ENCODE measurements at regions not wholly inside any gene's neighbourhood (a gene's known extent, or its start where the extent isn't known, plus 50 kb on each side); places are given as distances from the start of the nearest gene placed in this dataset.

DNA sequence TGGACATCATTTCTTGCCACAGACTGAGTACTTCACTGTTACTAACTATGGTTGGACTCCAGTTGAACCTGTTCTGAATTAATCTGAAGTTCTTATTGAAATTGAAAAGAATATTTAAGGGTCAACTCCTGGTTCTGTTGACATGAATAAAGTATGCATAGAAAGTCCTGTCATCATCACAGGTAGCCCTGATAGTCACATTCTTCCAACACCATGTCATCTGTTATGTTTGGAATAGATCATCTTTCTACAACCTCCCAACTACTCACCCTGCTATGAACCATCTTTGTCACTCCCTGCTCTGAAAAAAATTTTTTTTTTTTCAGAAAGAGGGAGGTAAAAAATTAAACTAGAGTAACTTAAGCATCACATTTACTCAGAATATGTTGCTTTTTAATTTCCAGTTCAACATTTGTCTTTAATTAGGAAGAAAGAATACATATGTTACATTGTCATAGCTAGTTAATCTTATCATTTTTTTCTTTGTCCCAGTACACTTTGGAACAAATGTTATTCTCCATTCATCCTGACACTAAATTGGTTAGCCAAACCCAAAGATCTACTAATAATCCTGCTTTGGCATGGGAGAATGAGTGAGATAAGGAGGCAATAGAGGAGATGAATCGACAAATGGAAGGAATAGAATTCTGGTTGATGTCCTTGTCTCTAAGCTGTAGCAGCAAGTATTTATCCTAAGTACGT, 775.1 kb upstream of the NRSN1 start:
- no peaks in the 10 kb centered on the region for H3K9me3 ChIP-seq (ENCODE audit: control insufficient read depth, low read depth, low read length)
- H3K4me1 ChIP-seq (ENCODE audit: control insufficient read depth, insufficient read depth, low read length): no peaks in the 10 kb centered on the region
- no peak for DNase-seq
- 70% methylated on average over 2 of the region's 2 CpGs for WGBS (ENCODE audit: insufficient coverage, low lambda C conversion rate)
- H3K27ac ChIP-seq (ENCODE audit: low read length): no peak overlapping the region
- no peak overlapping the region for H3K4me3 ChIP-seq (ENCODE audit: low read length)
- H3K27me3 ChIP-seq (ENCODE audit: control insufficient read depth, insufficient read depth, low read length): no peaks in the 10 kb centered on the region
- no peaks in the 10 kb centered on the region for H3K36me3 ChIP-seq (ENCODE audit: control insufficient read depth, insufficient read depth, low read length)

DNA sequence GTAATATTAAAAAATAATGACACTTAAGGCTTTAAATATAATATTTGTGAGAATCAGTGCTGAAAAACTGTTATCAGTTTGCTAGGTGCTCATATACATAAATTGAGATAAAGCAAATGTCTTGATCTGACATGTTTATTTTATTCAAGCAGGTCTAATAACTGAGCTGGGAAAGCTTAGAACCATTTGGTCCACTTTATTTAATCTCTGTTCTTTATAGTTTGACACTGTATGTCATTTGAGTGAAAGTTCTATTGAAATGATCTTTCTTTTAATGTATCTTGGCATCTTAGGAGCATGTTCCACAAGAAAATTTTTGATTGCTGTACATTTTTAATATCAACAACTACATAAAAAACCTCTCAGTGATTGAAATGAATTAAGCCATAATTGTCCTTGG, 772.0 kb upstream of the NRSN1 start:
- Histone ChIP-seq H3K9me3 (ENCODE audit: control insufficient read depth, low read depth, low read length) (no peaks in the 10 kb centered on the region), H3K36me3 (ENCODE audit: control insufficient read depth, insufficient read depth, low read length) (no peaks in the 10 kb centered on the region), H3K27me3 (ENCODE audit: control insufficient read depth, insufficient read depth, low read length) (no peaks in the 10 kb centered on the region), H3K4me1 (ENCODE audit: control insufficient read depth, insufficient read depth, low read length) (no peaks in the 10 kb centered on the region), H3K27ac (ENCODE audit: low read length) (no peak overlapping the region), H3K4me3 (ENCODE audit: low read length) (no peak overlapping the region)
- DNase-seq: no peak

GRCh38 chr6:23357185-23357766, 768.7 kb upstream of the NRSN1 start:
- DNase-seq: no peak
- Histone ChIP-seq H3K27ac (ENCODE audit: low read length) (no peak overlapping the region), H3K4me1 (ENCODE audit: control insufficient read depth, insufficient read depth, low read length) (no peaks in the 10 kb centered on the region), H3K36me3 (ENCODE audit: control insufficient read depth, insufficient read depth, low read length) (no peaks in the 10 kb centered on the region), H3K27me3 (ENCODE audit: control insufficient read depth, insufficient read depth, low read length) (no peaks in the 10 kb centered on the region), H3K9me3 (ENCODE audit: control insufficient read depth, low read depth, low read length) (no peaks in the 10 kb centered on the region), H3K4me3 (ENCODE audit: low read length) (no peak overlapping the region)
- 50% methylated on average over 2 of the region's 2 CpGs for WGBS (ENCODE audit: insufficient coverage, low lambda C conversion rate)

GRCh38 chr6:23365732-23366131, 760.3 kb upstream of the NRSN1 start:
- Histone ChIP-seq H3K4me3 (ENCODE audit: low read length) (no peak overlapping the region), H3K4me1 (ENCODE audit: control insufficient read depth, insufficient read depth, low read length) (no peaks in the 10 kb centered on the region), H3K9me3 (ENCODE audit: control insufficient read depth, low read depth, low read length) (no peaks in the 10 kb centered on the region), H3K36me3 (ENCODE audit: control insufficient read depth, insufficient read depth, low read length) (no peaks in the 10 kb centered on the region), H3K27me3 (ENCODE audit: control insufficient read depth, insufficient read depth, low read length) (no peaks in the 10 kb centered on the region), H3K27ac (ENCODE audit: low read length) (no peak overlapping the region)
- no peak for DNase-seq
- WGBS (ENCODE audit: insufficient coverage, low lambda C conversion rate): no CpG with 5 or more reads among the region's 1 CpG

GRCh38 chr6:23367311-23367710, 758.7 kb upstream of the NRSN1 start:
- Histone ChIP-seq H3K36me3 (ENCODE audit: control insufficient read depth, insufficient read depth, low read length) (no peaks in the 10 kb centered on the region), H3K4me3 (ENCODE audit: low read length) (no peak overlapping the region), H3K4me1 (ENCODE audit: control insufficient read depth, insufficient read depth, low read length) (no peaks in the 10 kb centered on the region), H3K9me3 (ENCODE audit: control insufficient read depth, low read depth, low read length) (no peaks in the 10 kb centered on the region), H3K27me3 (ENCODE audit: control insufficient read depth, insufficient read depth, low read length) (no peaks in the 10 kb centered on the region), H3K27ac (ENCODE audit: low read length) (no peak overlapping the region)
- DNase-seq: no peak
- WGBS (ENCODE audit: insufficient coverage, low lambda C conversion rate): no CpG with 5 or more reads among the region's 1 CpG

DNA sequence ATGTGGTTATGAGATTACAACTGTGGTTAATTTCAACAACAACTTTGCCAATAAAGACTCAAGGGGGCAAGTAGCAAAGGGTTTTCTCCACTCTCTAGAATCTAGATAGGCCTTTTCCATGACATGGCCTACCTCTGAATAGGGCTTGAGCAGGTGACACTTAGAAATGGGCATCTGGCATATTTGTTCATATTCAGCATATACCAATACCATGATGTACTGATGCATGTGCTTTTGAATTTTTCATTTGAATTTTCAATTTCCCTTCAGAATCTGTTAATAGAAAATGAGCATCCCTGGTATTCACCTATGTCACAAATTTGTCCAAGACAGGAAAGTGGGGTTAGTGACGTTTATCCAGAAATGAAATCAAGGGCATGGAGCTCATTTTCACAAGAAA, 757.5 kb upstream of the NRSN1 start:
- WGBS (ENCODE audit: insufficient coverage, low lambda C conversion rate): 80% methylated on average over 1 of the region's 1 CpG
- Histone ChIP-seq H3K27ac (ENCODE audit: low read length) (no peak overlapping the region), H3K27me3 (ENCODE audit: control insufficient read depth, insufficient read depth, low read length) (no peaks in the 10 kb centered on the region), H3K9me3 (ENCODE audit: control insufficient read depth, low read depth, low read length) (no peaks in the 10 kb centered on the region), H3K4me3 (ENCODE audit: low read length) (no peak overlapping the region), H3K36me3 (ENCODE audit: control insufficient read depth, insufficient read depth, low read length) (no peaks in the 10 kb centered on the region), H3K4me1 (ENCODE audit: control insufficient read depth, insufficient read depth, low read length) (no peaks in the 10 kb centered on the region)
- DNase-seq: no peak

GRCh38 chr6:23370051-23370450, 756.0 kb upstream of the NRSN1 start:
- no peak for DNase-seq
- Histone ChIP-seq H3K4me1 (ENCODE audit: control insufficient read depth, insufficient read depth, low read length) (no peaks in the 10 kb centered on the region), H3K27me3 (ENCODE audit: control insufficient read depth, insufficient read depth, low read length) (no peaks in the 10 kb centered on the region), H3K9me3 (ENCODE audit: control insufficient read depth, low read depth, low read length) (no peaks in the 10 kb centered on the region), H3K36me3 (ENCODE audit: control insufficient read depth, insufficient read depth, low read length) (no peaks in the 10 kb centered on the region), H3K4me3 (ENCODE audit: low read length) (no peak overlapping the region), H3K27ac (ENCODE audit: low read length) (no peak overlapping the region)
- no CpG with 5 or more reads among the region's 4 CpGs for WGBS (ENCODE audit: insufficient coverage, low lambda C conversion rate)

- H3K4me3 ChIP-seq (ENCODE audit: low read length): no peak overlapping the region
- no peaks in the 10 kb centered on the region for H3K4me1 ChIP-seq (ENCODE audit: control insufficient read depth, insufficient read depth, low read length)
- no peaks in the 10 kb centered on the region for H3K36me3 ChIP-seq (ENCODE audit: control insufficient read depth, insufficient read depth, low read length)
- no peak for DNase-seq
- H3K27ac ChIP-seq (ENCODE audit: low read length): no peak overlapping the region
- no CpG with 5 or more reads among the region's 4 CpGs for WGBS (ENCODE audit: insufficient coverage, low lambda C conversion rate)
- no peaks in the 10 kb centered on the region for H3K9me3 ChIP-seq (ENCODE audit: control insufficient read depth, low read depth, low read length)
- no peaks in the 10 kb centered on the region for H3K27me3 ChIP-seq (ENCODE audit: control insufficient read depth, insufficient read depth, low read length)
These were observed 754.7 kb upstream of the NRSN1 start for GRCh38 chr6:23371132-23371915.

- Histone ChIP-seq H3K4me1 (ENCODE audit: control insufficient read depth, insufficient read depth, low read length) (no peaks in the 10 kb centered on the region), H3K27ac (ENCODE audit: low read length) (no peak overlapping the region)
These were observed 748.2 kb upstream of the NRSN1 start for GRCh38 chr6:23377830-23378229.

DNA sequence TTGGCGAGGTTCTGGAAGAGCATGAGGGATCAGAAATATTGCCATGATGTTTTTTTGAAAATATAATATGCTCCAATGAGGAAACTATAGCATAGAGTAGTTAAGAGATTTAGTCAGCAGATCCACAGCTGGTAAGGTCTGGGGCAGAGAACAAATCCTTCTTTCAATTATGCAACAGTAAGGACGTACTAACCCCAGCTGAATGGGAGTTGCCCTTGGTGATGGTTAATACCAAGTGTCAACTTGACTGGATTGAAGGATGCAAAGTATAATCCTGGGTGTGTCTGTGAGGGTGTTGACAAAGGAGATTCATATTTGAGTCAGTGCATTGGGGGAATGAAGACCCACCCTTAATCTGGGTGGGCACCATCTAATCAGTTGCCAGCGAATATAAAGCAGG, 745.5 kb upstream of the NRSN1 start:
- Histone ChIP-seq H3K27me3 (ENCODE audit: control insufficient read depth, insufficient read depth, low read length) (no peaks in the 10 kb centered on the region), H3K36me3 (ENCODE audit: control insufficient read depth, insufficient read depth, low read length) (no peaks in the 10 kb centered on the region), H3K27ac (ENCODE audit: low read length) (no peak overlapping the region), H3K4me3 (ENCODE audit: low read length) (no peak overlapping the region), H3K9me3 (ENCODE audit: control insufficient read depth, low read depth, low read length) (no peaks in the 10 kb centered on the region), H3K4me1 (ENCODE audit: control insufficient read depth, insufficient read depth, low read length) (no peaks in the 10 kb centered on the region)
- no peak for DNase-seq
- WGBS (ENCODE audit: insufficient coverage, low lambda C conversion rate): no CpG with 5 or more reads among the region's 3 CpGs

More at GRCh38 chr6:23377830-23378229, 748.2 kb upstream of the NRSN1 start:
- no peaks in the 10 kb centered on the region for H3K9me3 ChIP-seq (ENCODE audit: control insufficient read depth, low read depth, low read length)
- H3K27me3 ChIP-seq (ENCODE audit: control insufficient read depth, insufficient read depth, low read length): no peaks in the 10 kb centered on the region
- no peak for DNase-seq
- H3K4me3 ChIP-seq (ENCODE audit: low read length): no peak overlapping the region
- H3K36me3 ChIP-seq (ENCODE audit: control insufficient read depth, insufficient read depth, low read length): no peaks in the 10 kb centered on the region

Measured in large intestine (tissue), 3 donors.